Thyroid gland (tissue), 4 donors: ENCODE measurements at regions not wholly inside any gene's neighbourhood (a gene's known extent, or its start where the extent isn't known, plus 50 kb on each side); places are given as distances from the start of the nearest gene placed in this dataset.

Source experiments
- POLR2A ChIP-seq, 2 donors: fragments of 450-650 bp; IDR thresholded peaks; one replicate each; pipeline ENCODE4 v1.6.1; 2017; ENCODE audit warnings: antibody characterized with exemption in 2 of 2, mild to moderate bottlenecking in 2 of 2, moderate library complexity in 1 of 2
- TF ChIP-seq, protein P1 (sequence below), 6 experiments: fragments of 200-600 bp in 3 of 6; fragments of 450-650 bp in 3 of 6; sonication (generic) in 3 of 6; IDR thresholded peaks; one replicate each; pipeline ENCODE4 v1.5.1; 2016 to 2019; ENCODE audit warnings: antibody characterized with exemption in 6 of 6, mild to moderate bottlenecking in 2 of 6, inconsistent platforms in 1 of 6, moderate library complexity in 1 of 6

- TF ChIP-seq POLR2A (IDR thresholded peaks at IDR 0.05), result no peak
- TF ChIP-seq, protein P1, sequence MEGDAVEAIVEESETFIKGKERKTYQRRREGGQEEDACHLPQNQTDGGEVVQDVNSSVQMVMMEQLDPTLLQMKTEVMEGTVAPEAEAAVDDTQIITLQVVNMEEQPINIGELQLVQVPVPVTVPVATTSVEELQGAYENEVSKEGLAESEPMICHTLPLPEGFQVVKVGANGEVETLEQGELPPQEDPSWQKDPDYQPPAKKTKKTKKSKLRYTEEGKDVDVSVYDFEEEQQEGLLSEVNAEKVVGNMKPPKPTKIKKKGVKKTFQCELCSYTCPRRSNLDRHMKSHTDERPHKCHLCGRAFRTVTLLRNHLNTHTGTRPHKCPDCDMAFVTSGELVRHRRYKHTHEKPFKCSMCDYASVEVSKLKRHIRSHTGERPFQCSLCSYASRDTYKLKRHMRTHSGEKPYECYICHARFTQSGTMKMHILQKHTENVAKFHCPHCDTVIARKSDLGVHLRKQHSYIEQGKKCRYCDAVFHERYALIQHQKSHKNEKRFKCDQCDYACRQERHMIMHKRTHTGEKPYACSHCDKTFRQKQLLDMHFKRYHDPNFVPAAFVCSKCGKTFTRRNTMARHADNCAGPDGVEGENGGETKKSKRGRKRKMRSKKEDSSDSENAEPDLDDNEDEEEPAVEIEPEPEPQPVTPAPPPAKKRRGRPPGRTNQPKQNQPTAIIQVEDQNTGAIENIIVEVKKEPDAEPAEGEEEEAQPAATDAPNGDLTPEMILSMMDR (IDR thresholded peaks at IDR 0.05), result no peak
Measured at GRCh38 chr14:100472094-100472455, 115.1 kb downstream of the BEGAIN start.
